ENCODE measurements at regions not wholly inside any gene's neighbourhood (a gene's known extent, or its start where the extent isn't known, plus 50 kb on each side); places are given as distances from the start of the nearest gene placed in this dataset.

GRCh38 chr6:84606860-84607259, 157.5 kb downstream of the TBX18 start:
- TF ChIP-seq FOXA1 (IDR thresholded peaks at IDR 0.05) (no peak), ZNF384 (IDR thresholded peaks at IDR 0.05) (no peak), NFRKB (IDR thresholded peaks at IDR 0.05) (no peak), SP1 (IDR thresholded peaks at IDR 0.05) (no peak), PKNOX1 (IDR thresholded peaks at IDR 0.05) (no peak), ARNT (IDR thresholded peaks at IDR 0.05) (no peak), CTBP1 (IDR thresholded peaks at IDR 0.05; ENCODE audit: borderline replicate concordance) (no peak), L3MBTL2 (conservative IDR thresholded peaks at IDR 0.05) (no peak), BHLHE40 (IDR thresholded peaks at IDR 0.05; ENCODE audit: borderline replicate concordance) (no peak), TARDBP (IDR thresholded peaks at IDR 0.05) (no peak), FOXK2 (IDR thresholded peaks at IDR 0.05) (no peak), FOXM1 (IDR thresholded peaks at IDR 0.05; ENCODE audit: borderline replicate concordance) (no peak)

Measured in HEK293T (cell line).